CD8-positive, alpha-beta memory T cell (primary cell): ENCODE measurements at regions not wholly inside any gene's neighbourhood (a gene's known extent, or its start where the extent isn't known, plus 50 kb on each side); places are given as distances from the start of the nearest gene placed in this dataset.
A peak's percentile ranks its signal among the peaks of the same experiment; 100 is the strongest.

Experiments used
- CTCF ChIA-PET: fragments of 350-600 bp; sonication (Branson Sonifier 250); formaldehyde crosslinking; loops from one replicate; lab custom pipeline; 2021; ENCODE audit warnings: antibody characterized with exemption; lab: Charles Lee
- POLR2A ChIA-PET: fragments of 350-600 bp; sonication (Branson Sonifier 250); formaldehyde crosslinking; loops from one replicate; lab custom pipeline; 2021; ENCODE audit warnings: antibody characterized with exemption; lab: Charles Lee
- DNase-seq, 5 donors: peaks; one replicate each; pipeline versions ENCODE4 v3.0.0 to v3.0.0-alpha.2; 2020 to 2022; ENCODE audit warnings: mixed read lengths in 1 of 5
- H3K27ac ChIP-seq: one replicate; pipeline ENCODE4 v1.7.0; 2013; ENCODE audit warnings: low read depth, mild to moderate bottlenecking, low read length, moderate library complexity
- H3K27me3 ChIP-seq: 2 replicates; pipeline ENCODE4 v1.7.0; 2013; ENCODE audit warnings: low read length, mild to moderate bottlenecking; ENCODE audit not compliant: insufficient read depth, poor library complexity, severe bottlenecking
- H3K36me3 ChIP-seq: 2 replicates; pipeline ENCODE4 v1.7.0; 2013; ENCODE audit warnings: mild to moderate bottlenecking, low read length, moderate library complexity; ENCODE audit not compliant: insufficient read depth
- H3K4me1 ChIP-seq: 2 replicates; pipeline ENCODE4 v1.7.0; 2013; ENCODE audit warnings: mild to moderate bottlenecking, low read length, moderate library complexity; ENCODE audit not compliant: insufficient read depth
- H3K4me3 ChIP-seq: 2 replicates; pipeline ENCODE4 v1.7.0; 2013; ENCODE audit warnings: mild to moderate bottlenecking, low read length
- H3K9me3 ChIP-seq: 2 replicates; pipeline ENCODE4 v1.7.0; 2013; ENCODE audit warnings: mild to moderate bottlenecking, low read length
- H3K27ac Mint-ChIP-seq, 8 donors: one replicate each; pipeline ENCODE4 v1.8.0; 2020 to 2021; ENCODE audit warnings: mixed read lengths in 8 of 8, mild to moderate bottlenecking in 6 of 8, inconsistent platforms in 3 of 8, moderate library complexity in 3 of 8
- H3K27me3 Mint-ChIP-seq, 2 donors: one replicate each; pipeline ENCODE4 v1.8.0; 2020 to 2021; ENCODE audit warnings: mixed read lengths in 2 of 2, mild to moderate bottlenecking in 1 of 2, moderate library complexity in 1 of 2
- H3K36me3 Mint-ChIP-seq, 3 donors: one replicate each; pipeline ENCODE4 v1.8.0; 2020 to 2021; ENCODE audit warnings: mixed read lengths in 3 of 3, inconsistent platforms in 1 of 3, mild to moderate bottlenecking in 1 of 3
- H3K4me1 Mint-ChIP-seq, 3 donors: one replicate each; pipeline ENCODE4 v1.8.0; 2020 to 2021; ENCODE audit warnings: mixed read lengths in 3 of 3, inconsistent platforms in 1 of 3, mild to moderate bottlenecking in 1 of 3
- H3K4me3 Mint-ChIP-seq, 7 donors: one replicate each; pipeline ENCODE4 v1.8.0; 2020 to 2021; ENCODE audit warnings: mixed read lengths in 7 of 7, mild to moderate bottlenecking in 6 of 7, moderate library complexity in 4 of 7, inconsistent platforms in 2 of 7
- H3K9me3 Mint-ChIP-seq, 5 donors: one replicate each; pipeline ENCODE4 v1.8.0; 2020 to 2022; ENCODE audit warnings: mixed read lengths in 5 of 5, mild to moderate bottlenecking in 3 of 5, moderate library complexity in 2 of 5, inconsistent platforms in 1 of 5

DNA sequence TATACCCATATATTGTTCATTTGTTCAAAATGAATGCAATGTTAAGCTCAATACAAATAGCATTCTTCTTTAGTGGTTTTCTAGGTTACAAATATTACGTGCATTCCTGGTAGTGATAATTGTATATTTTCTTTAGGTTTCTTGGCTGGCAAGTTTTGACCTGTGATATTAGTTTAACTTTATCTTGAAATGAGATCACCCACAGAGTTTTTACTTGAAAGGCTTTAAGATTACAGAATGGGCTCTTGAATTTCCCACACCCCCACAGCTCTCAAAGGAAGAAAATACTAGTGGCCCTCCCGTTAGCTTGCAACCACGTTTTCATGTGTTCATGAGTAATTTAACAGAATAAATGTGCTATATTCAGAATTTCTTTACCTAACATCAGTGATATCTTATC, 1315.5 kb upstream of the GJE1 start:
- ChIA-PET POLR2A (no interaction called here), CTCF (no interaction called here)
- no peak for DNase-seq
- Histone ChIP-seq H3K4me3 (no peak overlapping the region), H3K9me3 (no peaks in the 10 kb centered on the region), H3K27me3 (no peaks in the 10 kb centered on the region), H3K27ac (no peak overlapping the region), H3K36me3 (no peaks in the 10 kb centered on the region), H3K4me1 (no peaks in the 10 kb centered on the region)
- Mint-ChIP-seq H3K4me1 (no peaks in the 10 kb centered on the region), H3K27ac (peak overlapping the region in 1 of 8 donors; percentile 21), H3K27me3 (peaks cover 0 to 3% of the 10 kb centered on the region in 2 donors), H3K9me3 (no peaks in the 10 kb centered on the region), H3K4me3 (no peak overlapping the region), H3K36me3 (no peaks in the 10 kb centered on the region)

DNA sequence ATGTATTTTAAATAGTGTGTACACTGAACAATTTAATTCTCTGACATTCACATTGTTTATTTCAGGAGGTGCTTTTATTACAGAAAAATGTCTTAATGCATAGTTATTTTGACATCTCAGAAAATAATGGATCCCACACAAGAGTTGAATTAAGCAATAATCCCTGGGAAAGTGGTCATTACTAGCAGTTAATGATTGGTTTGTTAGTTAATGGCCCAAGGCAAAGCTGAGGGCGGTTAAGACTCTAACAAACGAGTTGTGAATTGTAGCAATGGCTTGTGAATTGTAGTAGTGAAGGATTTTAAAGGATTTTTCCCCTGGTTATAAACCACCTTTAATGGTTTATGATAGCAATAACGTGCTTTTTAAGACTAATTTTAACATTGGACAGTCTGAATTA, 1316.0 kb upstream of the GJE1 start:
- no peaks in the 10 kb centered on the region for H3K36me3 Mint-ChIP-seq

DNA sequence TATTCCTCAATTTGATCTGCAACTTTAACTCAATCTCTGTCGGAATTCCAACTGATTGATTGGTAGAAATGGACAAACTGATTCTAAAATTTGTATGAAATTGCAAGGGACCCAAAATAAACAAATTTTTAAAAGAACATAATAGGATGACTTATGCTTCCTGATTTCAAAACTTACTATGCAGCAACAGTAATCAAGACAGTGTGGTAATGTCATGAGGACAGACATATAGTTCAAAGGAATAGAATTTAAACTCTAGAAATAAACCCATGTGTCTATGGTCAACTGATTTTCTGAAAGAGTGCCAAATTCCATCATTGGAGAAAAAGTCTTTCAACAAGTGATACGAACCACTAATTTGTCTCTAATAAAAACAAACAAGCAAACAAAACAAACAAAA, 1320.1 kb upstream of the GJE1 start:
- H3K9me3 Mint-ChIP-seq, result no peaks in the 10 kb centered on the region
- Histone ChIP-seq H3K9me3 (no peaks in the 10 kb centered on the region), H3K27me3 (no peaks in the 10 kb centered on the region), H3K27ac (no peak overlapping the region), H3K36me3 (no peaks in the 10 kb centered on the region), H3K4me3 (no peak overlapping the region), H3K4me1 (no peaks in the 10 kb centered on the region)
- DNase-seq, result no peak
- ChIA-PET CTCF (no interaction called here), POLR2A (no interaction called here)
- H3K27me3 Mint-ChIP-seq, result peaks cover 0 to 6% of the 10 kb centered on the region in 2 donors
- peaks cover 0 to 4% (median 0%) of the 10 kb centered on the region in 3 donors for H3K36me3 Mint-ChIP-seq
- H3K4me3 Mint-ChIP-seq, result no peak overlapping the region
- no peak overlapping the region for H3K27ac Mint-ChIP-seq
- H3K4me1 Mint-ChIP-seq, result peaks cover 4 to 14% (median 7%) of the 10 kb centered on the region in 3 donors

More for the DNA sequence above, 1316.0 kb upstream of the GJE1 start:
- CTCF ChIA-PET, result no interaction called here
- Histone ChIP-seq H3K4me3 (no peak overlapping the region), H3K4me1 (no peaks in the 10 kb centered on the region), H3K36me3 (no peaks in the 10 kb centered on the region), H3K9me3 (no peaks in the 10 kb centered on the region), H3K27ac (no peak overlapping the region), H3K27me3 (no peaks in the 10 kb centered on the region)
- peaks cover 0 to 3% (median 1%) of the 10 kb centered on the region in 3 donors for H3K4me1 Mint-ChIP-seq
- no peak overlapping the region for H3K27ac Mint-ChIP-seq
- DNase-seq, result no peak
- H3K27me3 Mint-ChIP-seq, result no peaks in the 10 kb centered on the region
- no peaks in the 10 kb centered on the region for H3K9me3 Mint-ChIP-seq
- no peak overlapping the region for H3K4me3 Mint-ChIP-seq
- POLR2A ChIA-PET, result no interaction called here

DNA sequence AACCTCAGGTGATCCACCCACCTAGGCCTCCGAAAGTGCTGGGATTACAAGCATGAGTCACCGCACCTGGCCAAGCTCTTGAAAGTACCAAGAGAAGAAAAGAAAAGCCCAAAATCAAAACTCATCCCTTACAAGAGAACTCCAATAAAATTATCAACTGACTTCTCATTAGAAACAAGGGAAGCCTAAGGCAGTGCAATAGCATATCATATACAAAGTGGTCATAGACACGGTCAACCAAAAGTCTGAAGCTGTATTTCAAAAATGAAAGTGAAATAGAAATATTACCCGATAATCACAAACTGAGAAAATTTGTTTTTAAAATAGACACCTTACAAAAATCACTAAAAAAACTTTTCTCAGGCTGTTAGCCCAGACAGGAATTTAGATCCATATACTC, 1321.1 kb upstream of the GJE1 start:
- Histone ChIP-seq H3K27ac (no peak overlapping the region), H3K4me1 (no peaks in the 10 kb centered on the region), H3K36me3 (no peaks in the 10 kb centered on the region), H3K4me3 (no peak overlapping the region), H3K27me3 (no peaks in the 10 kb centered on the region), H3K9me3 (no peaks in the 10 kb centered on the region)
- H3K9me3 Mint-ChIP-seq, result no peaks in the 10 kb centered on the region
- POLR2A ChIA-PET, result no interaction called here
- CTCF ChIA-PET, result no interaction called here
- peaks cover 0 to 7% of the 10 kb centered on the region in 2 donors for H3K27me3 Mint-ChIP-seq
- DNase-seq, result no peak
- H3K4me3 Mint-ChIP-seq, result no peak overlapping the region
- peaks cover 4 to 14% (median 7%) of the 10 kb centered on the region in 3 donors for H3K4me1 Mint-ChIP-seq
- peak overlapping the region in 1 of 8 donors; percentile 24 for H3K27ac Mint-ChIP-seq
- peaks cover 0 to 4% (median 0%) of the 10 kb centered on the region in 3 donors for H3K36me3 Mint-ChIP-seq

DNA sequence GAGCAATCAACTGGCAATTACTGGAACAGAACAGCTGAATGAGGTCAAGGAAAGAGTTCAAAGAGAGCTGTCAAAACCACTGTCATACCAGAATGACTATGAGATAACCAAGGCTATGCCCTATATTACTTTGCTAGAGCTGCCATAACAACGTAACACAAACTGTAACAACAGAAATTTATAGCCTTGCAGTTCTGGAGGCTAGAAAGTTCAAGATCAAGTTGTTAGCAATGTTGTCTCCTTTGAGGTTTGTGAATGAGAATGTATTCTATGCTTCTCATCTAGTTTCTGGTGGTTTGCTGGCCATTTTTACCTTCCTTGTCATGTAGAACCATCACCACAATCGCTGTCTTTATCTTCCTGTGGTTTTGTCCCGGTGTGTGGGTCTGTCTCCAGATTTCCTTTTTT, 1323.0 kb upstream of the GJE1 start:
- H3K4me3 Mint-ChIP-seq, result peak overlapping the region in 1 of 7 donors; percentile 34
- Histone ChIP-seq H3K9me3 (no peaks in the 10 kb centered on the region), H3K27me3 (no peaks in the 10 kb centered on the region), H3K27ac (no peak overlapping the region), H3K4me3 (no peak overlapping the region), H3K4me1 (no peaks in the 10 kb centered on the region), H3K36me3 (no peaks in the 10 kb centered on the region)
- peaks cover 0 to 11% of the 10 kb centered on the region in 2 donors for H3K27me3 Mint-ChIP-seq
- peaks cover 0 to 4% (median 0%) of the 10 kb centered on the region in 3 donors for H3K36me3 Mint-ChIP-seq
- H3K27ac Mint-ChIP-seq, result peak overlapping the region in 1 of 8 donors; percentile 60
- H3K9me3 Mint-ChIP-seq, result no peaks in the 10 kb centered on the region
- POLR2A ChIA-PET, result no interaction called here
- peak in 1 of 5 donors; percentile 15 for DNase-seq
- H3K4me1 Mint-ChIP-seq, result peaks cover 4 to 14% (median 7%) of the 10 kb centered on the region in 3 donors
- CTCF ChIA-PET, result no interaction called here

DNA sequence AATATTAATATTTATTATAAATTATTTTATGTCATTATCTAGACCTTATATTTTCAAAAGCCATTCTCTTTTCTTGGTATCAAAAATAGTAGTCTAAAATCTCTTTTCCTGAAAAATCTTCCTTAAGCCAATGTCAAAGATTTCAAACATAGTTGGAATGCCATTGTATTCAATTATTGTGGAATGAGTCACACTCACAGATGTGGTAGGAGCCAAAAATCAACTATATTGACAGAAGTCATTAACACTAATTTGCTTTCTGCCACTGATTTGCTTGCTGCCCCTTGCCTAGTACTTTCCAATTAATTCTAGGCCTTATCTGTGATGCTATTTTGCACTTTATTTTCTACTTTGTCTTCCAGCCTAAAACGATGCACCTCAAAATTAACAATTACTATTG, 1326.3 kb upstream of the GJE1 start:
- Histone ChIP-seq H3K36me3 (no peaks in the 10 kb centered on the region), H3K4me1 (no peaks in the 10 kb centered on the region), H3K9me3 (no peaks in the 10 kb centered on the region), H3K4me3 (no peak overlapping the region), H3K27me3 (no peaks in the 10 kb centered on the region), H3K27ac (no peak overlapping the region)
- Mint-ChIP-seq H3K27ac (no peak overlapping the region), H3K9me3 (no peaks in the 10 kb centered on the region), H3K27me3 (peaks cover 0 to 14% of the 10 kb centered on the region in 2 donors), H3K36me3 (peaks cover 0 to 4% (median 0%) of the 10 kb centered on the region in 3 donors), H3K4me1 (peaks cover 2 to 9% (median 7%) of the 10 kb centered on the region in 3 donors), H3K4me3 (no peak overlapping the region)
- ChIA-PET CTCF (no interaction called here), POLR2A (no interaction called here)
- no peak for DNase-seq

DNA sequence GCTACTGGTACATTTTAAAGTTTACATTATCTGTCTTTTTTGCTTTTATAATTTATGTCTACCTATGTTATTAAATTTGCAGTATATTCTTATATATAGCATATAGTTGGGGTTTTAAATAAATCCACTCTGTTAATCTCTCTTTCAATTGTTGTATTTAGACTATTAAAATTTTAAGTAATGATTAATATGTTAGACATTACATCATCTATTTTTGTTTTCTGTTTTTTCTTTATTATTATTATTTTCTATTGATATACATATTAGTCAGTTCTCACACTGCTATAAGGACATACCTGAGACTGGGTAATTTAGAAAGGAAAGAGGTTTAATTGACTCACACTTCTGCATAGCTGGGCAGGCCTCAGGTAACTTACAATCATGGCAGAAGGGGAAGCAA, 1338.2 kb upstream of the GJE1 start:
- Histone ChIP-seq H3K27ac (no peak overlapping the region), H3K4me1 (no peaks in the 10 kb centered on the region), H3K27me3 (no peaks in the 10 kb centered on the region), H3K36me3 (no peaks in the 10 kb centered on the region), H3K4me3 (no peak overlapping the region), H3K9me3 (no peaks in the 10 kb centered on the region)
- no peaks in the 10 kb centered on the region for H3K9me3 Mint-ChIP-seq
- no peak for DNase-seq
- no peak overlapping the region for H3K27ac Mint-ChIP-seq
- ChIA-PET CTCF (no interaction called here), POLR2A (no interaction called here)
- H3K36me3 Mint-ChIP-seq, result no peaks in the 10 kb centered on the region
- no peaks in the 10 kb centered on the region for H3K27me3 Mint-ChIP-seq
- H3K4me3 Mint-ChIP-seq, result no peak overlapping the region
- no peaks in the 10 kb centered on the region for H3K4me1 Mint-ChIP-seq

DNA sequence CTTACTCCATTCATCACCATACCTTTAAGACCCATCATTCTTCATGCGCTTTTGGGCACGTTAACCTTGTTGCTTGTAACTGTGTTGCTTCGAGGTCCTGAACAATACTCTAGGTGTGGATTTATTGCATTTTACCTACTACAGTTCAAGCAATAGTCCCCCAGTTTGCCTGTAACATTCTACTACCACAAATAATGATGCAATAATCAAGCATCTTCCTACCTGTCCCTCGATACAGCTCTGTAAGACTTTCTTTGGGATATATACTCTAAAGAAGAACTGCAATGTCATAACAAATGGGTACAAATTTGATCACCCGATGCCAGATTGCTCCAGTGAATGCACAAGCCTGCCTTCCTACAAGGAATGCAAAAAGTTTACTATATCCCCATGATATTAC, 1342.6 kb upstream of the GJE1 start:
- H3K4me3 Mint-ChIP-seq, result no peak overlapping the region
- POLR2A ChIA-PET, result no interaction called here

DNA sequence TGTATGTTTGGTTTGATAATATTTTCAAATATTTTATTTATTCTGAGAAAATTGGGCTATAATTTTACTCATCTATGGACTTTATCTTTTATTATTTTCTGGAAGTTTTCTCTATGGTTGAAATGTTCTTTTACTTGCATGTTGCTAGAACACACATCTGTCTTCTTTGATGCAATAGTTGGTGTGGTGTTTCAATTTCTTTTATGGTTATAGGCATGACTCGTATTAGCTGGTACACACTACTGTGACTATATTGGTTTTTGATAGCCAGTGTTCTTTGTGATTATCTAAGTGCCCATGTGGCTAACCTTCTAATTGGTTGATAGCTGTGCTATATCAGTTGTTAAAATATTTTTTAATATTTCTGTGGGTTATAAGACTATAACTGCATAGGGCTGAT, 1343.3 kb upstream of the GJE1 start:
- no peak overlapping the region for H3K4me3 Mint-ChIP-seq
- no peaks in the 10 kb centered on the region for H3K36me3 Mint-ChIP-seq
- no peak for DNase-seq
- POLR2A ChIA-PET, result no interaction called here
- Histone ChIP-seq H3K27ac (no peak overlapping the region), H3K9me3 (no peaks in the 10 kb centered on the region), H3K27me3 (no peaks in the 10 kb centered on the region), H3K4me3 (no peak overlapping the region), H3K4me1 (no peaks in the 10 kb centered on the region), H3K36me3 (no peaks in the 10 kb centered on the region)
- H3K27me3 Mint-ChIP-seq, result no peaks in the 10 kb centered on the region
- CTCF ChIA-PET, result no interaction called here
- H3K9me3 Mint-ChIP-seq, result no peaks in the 10 kb centered on the region
- no peak overlapping the region for H3K27ac Mint-ChIP-seq
- no peaks in the 10 kb centered on the region for H3K4me1 Mint-ChIP-seq

More for the DNA sequence above, 1342.6 kb upstream of the GJE1 start:
- Mint-ChIP-seq H3K9me3 (no peaks in the 10 kb centered on the region), H3K36me3 (no peaks in the 10 kb centered on the region), H3K27ac (no peak overlapping the region), H3K4me1 (no peaks in the 10 kb centered on the region), H3K27me3 (no peaks in the 10 kb centered on the region)
- Histone ChIP-seq H3K4me1 (no peaks in the 10 kb centered on the region), H3K27ac (no peak overlapping the region), H3K27me3 (no peaks in the 10 kb centered on the region), H3K36me3 (no peaks in the 10 kb centered on the region), H3K4me3 (no peak overlapping the region), H3K9me3 (no peaks in the 10 kb centered on the region)
- no peak for DNase-seq
- CTCF ChIA-PET, result no interaction called here
